Pancreas (tissue), 10 donors: ENCODE measurements at regions not wholly inside any gene's neighbourhood (a gene's known extent, or its start where the extent isn't known, plus 50 kb on each side); places are given as distances from the start of the nearest gene placed in this dataset.

ENCODE experiments used
- ATAC-seq, 4 donors: fragments of 200-7000 bp; cut with Tn5 transposase; one replicate each; pipeline versions ENCODE4 v1.8.0 to v1.9.1; 2020; ENCODE audit warnings: mild to moderate bottlenecking in 4 of 4, moderate library complexity in 4 of 4
- DNase-seq, 6 donors: peaks; one replicate each; pipeline ENCODE4 v3.0.0-alpha.2; 2020
- FAIRE-seq: peaks from 2 replicates; lab custom pipeline; 2012; peaks lifted over from hg19 to GRCh38; lab: Jason Lieb, UNC
- H3K27ac ChIP-seq, 4 donors: fragments of 200-600 bp; sonication (generic); 1 replicate in 3 of 4; 2 replicates in 1 of 4; pipeline versions ENCODE4 v1.5.0 to v1.8.0; 2020
- H3K27me3 ChIP-seq, 4 donors: fragments of 200-600 bp; one replicate each; pipeline ENCODE4 v1.8.0; 2021
- H3K36me3 ChIP-seq, 3 donors: fragments of 200-600 bp; sonication (generic) in 1 of 3; one replicate each; pipeline versions ENCODE4 v1.5.0 to v1.8.0; 2020 to 2021
- H3K4me1 ChIP-seq, 3 donors: fragments of 200-600 bp; one replicate each; pipeline ENCODE4 v1.8.0; 2021
- H3K4me3 ChIP-seq, 4 donors: fragments of 200-600 bp; sonication (generic) in 2 of 4; one replicate each; pipeline versions ENCODE4 v1.5.0 to v1.8.0; 2020 to 2021
- H3K9me3 ChIP-seq, 4 donors: fragments of 200-600 bp; one replicate each; pipeline ENCODE4 v1.8.0; 2021
- CTCF ChIP-seq, 4 donors: fragments of 200-600 bp; sonication (generic) in 3 of 4; IDR thresholded peaks; one replicate each; pipeline versions ENCODE4 v1.5.0 to v1.8.0; 2021; ENCODE audit warnings: antibody characterized with exemption in 4 of 4
- WGBS, 2 donors: extraction: QIAGEN DNeasy Blood & Tissue Kit; methylation state at CpG; one replicate each; pipeline ENCODE4 v1.1.7; 2013; 5-methylcytosine and 5-hydroxymethylcytosine counted together
- intact Hi-C, 3 donors: fragments of 100-400 bp; cut with DNase I; formaldehyde crosslinking; loops; one replicate each; pipeline versions ENCODE4 v1.11.1 to v1.14.2; 2022
- donor health status: healthy with polysubstance abuse.
- donor health status: DM: no; HTN: no; CAD: no; lungs with moderate emphysema.
- donor health status: DM: no; HTN: no; CAD: no.
- donor health status: control.
- donor health status: control.
- donor health status: Bipolar disorder and iron deficiency.
- donor health status: DM: yes; HTN: yes; CAD: no.
- donor health status: DM: no; HTN: no; CAD: no.
- donor health status: DM: no; HTN: no; CAD: no.
- donor health status: DM: yes; HTN: yes; CAD: no.

- no peak overlapping the region for H3K4me3 ChIP-seq
- no peaks in the 10 kb centered on the region for H3K9me3 ChIP-seq
- no peaks in the 10 kb centered on the region for H3K4me1 ChIP-seq
- FAIRE-seq (no peak), ATAC-seq (no peak), DNase-seq (no peak)
- no peak overlapping the region for H3K27ac ChIP-seq
- H3K27me3 ChIP-seq: no peaks in the 10 kb centered on the region
- no peaks in the 10 kb centered on the region for H3K36me3 ChIP-seq
- intact Hi-C loops: no loop called here
- no peak for TF ChIP-seq CTCF (IDR thresholded peaks at IDR 0.05)
- WGBS, 2 donors: 86 to 89% methylated on average over 13 of the region's 13 CpGs
Measured at GRCh38 chr12:63415357-63415756, 252.9 kb downstream of the DPY19L2 start.

GRCh38 chr12:63410197-63410596 is 258.1 kb downstream of the DPY19L2 start:
- FAIRE-seq (no peak), ATAC-seq (no peak), DNase-seq (no peak)
- no peaks in the 10 kb centered on the region for H3K36me3 ChIP-seq
- no peaks in the 10 kb centered on the region for H3K4me1 ChIP-seq
- no peaks in the 10 kb centered on the region for H3K27me3 ChIP-seq
- no peaks in the 10 kb centered on the region for H3K9me3 ChIP-seq
- H3K27ac ChIP-seq: no peak overlapping the region
- intact Hi-C loops: no loop called here
- WGBS, 2 donors: 72 to 74% methylated on average over 1 of the region's 1 CpG
- no peak for TF ChIP-seq CTCF (IDR thresholded peaks at IDR 0.05)
- no peak overlapping the region for H3K4me3 ChIP-seq

GRCh38 chr12:63406781-63407180 is 255.8 kb upstream of the AVPR1A start:
- intact Hi-C loops: no loop called here
- no peak for FAIRE-seq
- no peak overlapping the region for H3K27ac ChIP-seq
- 74 to 90% methylated on average over 2 of the region's 2 CpGs for WGBS, 2 donors
- no peaks in the 10 kb centered on the region for H3K36me3 ChIP-seq
- ATAC-seq: no peak
- H3K9me3 ChIP-seq: no peaks in the 10 kb centered on the region
- TF ChIP-seq CTCF (IDR thresholded peaks at IDR 0.05): no peak
- no peaks in the 10 kb centered on the region for H3K27me3 ChIP-seq
- no peak overlapping the region for H3K4me3 ChIP-seq
- no peak for DNase-seq
- H3K4me1 ChIP-seq: no peaks in the 10 kb centered on the region

GRCh38 chr12:63404611-63405010 is 253.6 kb upstream of the AVPR1A start:
- intact Hi-C loops: no loop called here
- Histone ChIP-seq H3K9me3 (no peaks in the 10 kb centered on the region), H3K27me3 (no peaks in the 10 kb centered on the region), H3K4me1 (no peaks in the 10 kb centered on the region), H3K27ac (no peak overlapping the region), H3K36me3 (no peaks in the 10 kb centered on the region), H3K4me3 (no peak overlapping the region)
- FAIRE-seq: no peak
- WGBS, 2 donors: 0% methylated on average over 1 of the region's 1 CpG
- ATAC-seq: no peak
- TF ChIP-seq CTCF (IDR thresholded peaks at IDR 0.05): no peak
- no peak for DNase-seq

GRCh38 chr12:63403256-63403655 is 252.3 kb upstream of the AVPR1A start:
- no peak for DNase-seq
- ATAC-seq: no peak
- no peak for FAIRE-seq
- H3K9me3 ChIP-seq: no peaks in the 10 kb centered on the region
- 30 to 62% methylated on average over 1 of the region's 1 CpG for WGBS, 2 donors
- TF ChIP-seq CTCF (IDR thresholded peaks at IDR 0.05): no peak
- no peak overlapping the region for H3K27ac ChIP-seq
- intact Hi-C loops: no loop called here
- H3K4me3 ChIP-seq: no peak overlapping the region
- H3K4me1 ChIP-seq: no peaks in the 10 kb centered on the region
- no peaks in the 10 kb centered on the region for H3K27me3 ChIP-seq
- H3K36me3 ChIP-seq: no peaks in the 10 kb centered on the region
